AG09309 (cell line): ENCODE measurements at regions not wholly inside any gene's neighbourhood (a gene's known extent, or its start where the extent isn't known, plus 50 kb on each side); places are given as distances from the start of the nearest gene placed in this dataset.

Source experiments
- DNase-seq: peaks from one replicate; pipeline ENCODE4 v3.0.0-alpha.2; 2010; ENCODE audit warnings: low read depth
- H3K4me3 ChIP-seq: 2 replicates; pipeline ENCODE4 v1.5.1; 2011; ENCODE audit warnings: mild to moderate bottlenecking, low read depth, low read length, moderate library complexity; ENCODE audit not compliant: control insufficient read depth
- CTCF ChIP-seq: IDR thresholded peaks from 2 replicates; pipeline ENCODE4 v1.5.1; 2011; ENCODE audit warnings: mild to moderate bottlenecking, low read depth, low read length, inconsistent platforms; ENCODE audit not compliant: insufficient read depth, control insufficient read depth; ENCODE audit errors: missing control alignments

GRCh38 chr3:102102394-102102793, 253.1 kb downstream of the NFKBIZ start:
- H3K4me3 ChIP-seq: no peak overlapping the region
- no peak for DNase-seq
- no peak for TF ChIP-seq CTCF

GRCh38 chr3:102104033-102104432, 254.7 kb downstream of the NFKBIZ start:
- no peak for TF ChIP-seq CTCF
- H3K4me3 ChIP-seq: no peak overlapping the region
- no peak for DNase-seq

- no peak for TF ChIP-seq CTCF
- DNase-seq: no peak
- H3K4me3 ChIP-seq: no peak overlapping the region
Observed at GRCh38 chr3:102105193-102105592, 255.9 kb downstream of the NFKBIZ start.

GRCh38 chr3:102106416-102107097, 257.2 kb downstream of the NFKBIZ start:
- no peak overlapping the region for H3K4me3 ChIP-seq
- no peak for TF ChIP-seq CTCF
- DNase-seq: no peak

GRCh38 chr3:102112704-102113230, 263.5 kb downstream of the NFKBIZ start:
- DNase-seq: no peak
- H3K4me3 ChIP-seq: no peak overlapping the region
- TF ChIP-seq CTCF: no peak

GRCh38 chr3:102113421-102114041, 264.2 kb downstream of the NFKBIZ start:
- no peak for DNase-seq
- TF ChIP-seq CTCF: no peak

More at GRCh38 chr3:102113421-102114041, 264.2 kb downstream of the NFKBIZ start:
- no peak overlapping the region for H3K4me3 ChIP-seq
